Retinal pigment epithelial cell (primary cell): ENCODE measurements at regions not wholly inside any gene's neighbourhood (a gene's known extent, or its start where the extent isn't known, plus 50 kb on each side); places are given as distances from the start of the nearest gene placed in this dataset.

ENCODE experiments used
- DNase-seq: peaks from one replicate; pipeline ENCODE4 v3.0.0-alpha.2; 2010; ENCODE audit warnings: low read depth
- H3K4me3 ChIP-seq: 2 replicates; pipeline ENCODE4 v1.5.1; 2011; ENCODE audit warnings: mild to moderate bottlenecking, low read length, control low read depth, moderate library complexity
- CTCF ChIP-seq: conservative IDR thresholded peaks from 2 replicates; pipeline ENCODE4 v1.5.1; 2011; ENCODE audit warnings: low read depth, low read length, control low read depth, inconsistent platforms

GRCh38 chr1:30285501-30285932 lies 437.9 kb downstream of the MATN1 start:
- no peak overlapping the region for H3K4me3 ChIP-seq
- TF ChIP-seq CTCF: no peak
- DNase-seq: no peak

- H3K4me3 ChIP-seq: no peak overlapping the region
- no peak for TF ChIP-seq CTCF
- DNase-seq: no peak
Observed at GRCh38 chr1:30284728-30285475, 438.5 kb downstream of the MATN1 start.

- TF ChIP-seq CTCF: no peak
- DNase-seq: no peak
- no peak overlapping the region for H3K4me3 ChIP-seq
Observed at GRCh38 chr1:30284226-30284625, 439.2 kb downstream of the MATN1 start.

- no peak for TF ChIP-seq CTCF
- DNase-seq: no peak
- H3K4me3 ChIP-seq: no peak overlapping the region
Observed at GRCh38 chr1:30283199-30283962, 440.0 kb downstream of the MATN1 start.

GRCh38 chr1:30280572-30280971 lies 442.8 kb downstream of the MATN1 start:
- DNase-seq: no peak
- no peak overlapping the region for H3K4me3 ChIP-seq
- TF ChIP-seq CTCF: no peak

- no peak for TF ChIP-seq CTCF
- DNase-seq: no peak
- no peak overlapping the region for H3K4me3 ChIP-seq
Observed at GRCh38 chr1:30277911-30278310, 445.5 kb downstream of the MATN1 start.

GRCh38 chr1:30277415-30277814 lies 446.0 kb downstream of the MATN1 start:
- TF ChIP-seq CTCF: no peak
- no peak for DNase-seq
- no peak overlapping the region for H3K4me3 ChIP-seq
